Endothelial cell of umbilical vein (primary cell): ENCODE measurements at regions not wholly inside any gene's neighbourhood (a gene's known extent, or its start where the extent isn't known, plus 50 kb on each side); places are given as distances from the start of the nearest gene placed in this dataset.

ENCODE experiments used
- BruUV-seq: library from RNA; stranded (reverse); fragments of 400-500 nt; replicated peaks from 2 replicates; lab custom pipeline; 2021; lab: Mats Ljungman, UMichigan
- CTCF ChIA-PET: fragments of 300-600, 350-600 bp; sonication (Branson Sonifier 250); formaldehyde crosslinking; loops from one replicate; lab custom pipeline; 2021; ENCODE audit warnings: antibody characterized with exemption, inconsistent platforms; lab: Charles Lee
- POLR2A ChIA-PET: fragments of 300-600, 350-600 bp; sonication (Branson Sonifier 250); formaldehyde crosslinking; loops from one replicate; lab custom pipeline; 2021; ENCODE audit warnings: antibody characterized with exemption, inconsistent platforms; lab: Charles Lee
- DNase-seq: peaks from one replicate; pipeline ENCODE4 v3.0.0-alpha.2; 2011; ENCODE audit warnings: low read depth, low spot score
- FAIRE-seq: peaks from 2 replicates; lab custom pipeline; 2011; peaks lifted over from hg19 to GRCh38; lab: Jason Lieb, UNC
- H2AFZ ChIP-seq: 2 replicates; pipeline ENCODE4 v1.6.0; 2012; ENCODE audit warnings: low read depth, low read length, control low read depth, inconsistent platforms
- H3K27ac ChIP-seq: 2 replicates; pipeline ENCODE4 v1.5.1; 2011; ENCODE audit warnings: low read depth, mild to moderate bottlenecking, control low read depth, low read length, moderate library complexity; ENCODE audit not compliant: insufficient read depth
- H3K27me3 ChIP-seq, 2 experiments: 2 replicates each; pipeline versions ENCODE4 v1.6.0 to v1.6.1; 2011; ENCODE audit warnings: low read length in 2 of 2, mixed read lengths in 1 of 2; ENCODE audit not compliant: control insufficient read depth in 2 of 2, insufficient read depth in 2 of 2
- H3K36me3 ChIP-seq, 2 experiments: 2 replicates in 1 of 2; 3 replicates in 1 of 2; pipeline ENCODE4 v1.5.1; 2011; ENCODE audit warnings: low read length in 2 of 2, mild to moderate bottlenecking in 1 of 2, moderate library complexity in 1 of 2; ENCODE audit not compliant: control insufficient read depth in 2 of 2, insufficient read depth in 2 of 2; ENCODE audit errors: extremely low read depth in 1 of 2
- H3K4me1 ChIP-seq: 3 replicates; pipeline ENCODE4 v1.5.1; 2011; ENCODE audit warnings: mild to moderate bottlenecking, low read length; ENCODE audit not compliant: control insufficient read depth, insufficient read depth; ENCODE audit errors: extremely low read depth
- H3K4me2 ChIP-seq: 2 replicates; pipeline ENCODE4 v1.6.1; 2011; ENCODE audit warnings: low read length, control low read depth, mixed read lengths; ENCODE audit not compliant: insufficient read depth
- H3K4me3 ChIP-seq, 3 experiments: fragments of 200-600 bp in 1 of 3; sonication (generic), shearing (Covaris generic) in 1 of 3; replicated peaks in 1 of 3; 2 replicates each; pipeline ENCODE4 v1.5.1; 2011 to 2016; ENCODE audit warnings: control low read depth in 3 of 3, low read length in 3 of 3, mild to moderate bottlenecking in 2 of 3, inconsistent platforms in 1 of 3, low read depth in 1 of 3, moderate library complexity in 1 of 3; ENCODE audit not compliant: insufficient read depth in 1 of 3
- H3K79me2 ChIP-seq: 2 replicates; pipeline ENCODE4 v1.6.0; 2012; ENCODE audit warnings: low read length, inconsistent platforms; ENCODE audit not compliant: control insufficient read depth, insufficient read depth
- H3K9ac ChIP-seq: replicated peaks from 2 replicates; pipeline ENCODE3; 2011; ENCODE audit warnings: low read length, control low read depth; ENCODE audit not compliant: insufficient read depth; ENCODE audit errors: extremely low read depth
- H3K9me1 ChIP-seq: replicated peaks from 3 replicates; pipeline ENCODE4 v1.6.0; 2011; ENCODE audit warnings: mild to moderate bottlenecking, low read length; ENCODE audit not compliant: control insufficient read depth, insufficient read depth; ENCODE audit errors: extremely low read depth
- H3K9me3 ChIP-seq: replicated peaks from 2 replicates; pipeline ENCODE4 v1.5.1; 2012; ENCODE audit warnings: low read length, inconsistent platforms; ENCODE audit not compliant: control insufficient read depth, insufficient read depth
- H4K20me1 ChIP-seq: replicated peaks from 2 replicates; pipeline ENCODE3; 2011; ENCODE audit warnings: mild to moderate bottlenecking, low read length; ENCODE audit not compliant: control insufficient read depth, insufficient read depth; ENCODE audit errors: extremely low read depth
- EZH2 ChIP-seq: IDR thresholded peaks from 2 replicates; pipeline ENCODE4 v1.6.1; 2012; ENCODE audit warnings: borderline replicate concordance, low read depth, mild to moderate bottlenecking, moderate library complexity, low read length, inconsistent platforms; ENCODE audit not compliant: severe bottlenecking
- FOS ChIP-seq: IDR thresholded peaks from 2 replicates; pipeline ENCODE4 v1.6.1; 2011; ENCODE audit warnings: mild to moderate bottlenecking, low read length, moderate library complexity, borderline replicate concordance; ENCODE audit not compliant: insufficient read depth
- GATA2 ChIP-seq: IDR thresholded peaks from 2 replicates; pipeline ENCODE4 v1.7.0; 2011; ENCODE audit warnings: low read depth, mild to moderate bottlenecking, moderate library complexity, mixed read lengths, low read length; ENCODE audit not compliant: insufficient read length, insufficient read depth
- JUN ChIP-seq: IDR thresholded peaks from 2 replicates; pipeline ENCODE4 v1.6.1; 2011; ENCODE audit warnings: borderline replicate concordance, low read depth; ENCODE audit not compliant: insufficient read length, insufficient read depth
- MYC ChIP-seq: IDR thresholded peaks from one replicate; pipeline ENCODE4 v1.6.1; 2011; ENCODE audit warnings: mild to moderate bottlenecking, low read depth, low read length
- POLR2A ChIP-seq: IDR thresholded peaks from 2 replicates; pipeline ENCODE4 v1.6.1; 2012; ENCODE audit warnings: low read depth, mild to moderate bottlenecking, control low read depth, low read length
- POLR2AphosphoS5 ChIP-seq: IDR thresholded peaks from 2 replicates; pipeline ENCODE4 v1.6.1; 2012; ENCODE audit warnings: low read depth, mild to moderate bottlenecking, control low read depth, low read length, moderate library complexity; ENCODE audit not compliant: insufficient read depth
- dilution Hi-C: fragments of 300-500 bp; cut with MboI; formaldehyde crosslinking; loops from one replicate; pipeline ENCODE4 v1.15.0; 2019; ENCODE audit warnings: low sequenced_read_pairs; ENCODE audit not compliant: extremely low pct_ligation_motif_present
- intact Hi-C: fragments of 100-400 bp; cut with micrococcal nuclease; formaldehyde crosslinking; loops from one replicate; pipeline ENCODE4 v1.10.0; 2022
- TF ChIP-seq, protein P1 (sequence below): IDR thresholded peaks from 2 replicates; pipeline ENCODE4 v1.6.1; 2011; ENCODE audit not compliant: insufficient read depth, insufficient read length
- TF ChIP-seq, protein P2 (sequence below), 2 donors: IDR thresholded peaks; 1 replicate in 1 of 2; 2 replicates in 1 of 2; pipeline ENCODE4 v1.5.1; 2011; ENCODE audit warnings: low read length in 2 of 2, mild to moderate bottlenecking in 2 of 2, moderate library complexity in 2 of 2, control low read depth in 1 of 2, inconsistent platforms in 1 of 2, low read depth in 1 of 2; ENCODE audit not compliant: insufficient read depth in 1 of 2; ENCODE audit errors: extremely low read depth in 1 of 2

DNA sequence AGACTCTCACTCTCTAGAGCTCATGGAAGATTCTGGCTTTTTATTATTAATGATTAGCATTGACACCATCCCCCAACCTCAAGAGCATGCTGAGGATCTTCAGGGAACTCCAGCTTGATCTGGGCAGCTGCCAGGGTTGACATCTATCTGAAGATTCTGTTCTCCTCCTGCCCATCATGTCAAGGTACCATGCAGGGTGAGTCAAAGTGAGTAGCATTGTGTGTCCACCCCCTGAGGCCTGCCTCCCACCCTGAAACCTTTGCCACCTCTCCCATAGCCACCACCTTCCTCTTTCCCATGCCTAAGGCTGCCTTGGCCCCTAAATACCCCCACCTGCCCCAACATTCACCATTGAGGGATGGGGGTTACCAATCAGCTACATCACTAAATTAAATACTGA is 70.1 kb upstream of the SLCO3A1 start:
- Histone ChIP-seq H3K4me1 (no peaks in the 10 kb centered on the region), H3K9me3 (peaks cover 6% of the 10 kb centered on the region), H3K4me2 (no peak overlapping the region), H3K27ac (no peak overlapping the region), H3K36me3 (no peaks in the 10 kb centered on the region), H4K20me1 (no peaks in the 10 kb centered on the region), H3K9me1 (no peaks in the 10 kb centered on the region), H2AFZ (no peak overlapping the region), H3K4me3 (no peak overlapping the region), H3K79me2 (no peaks in the 10 kb centered on the region), H3K9ac (no peak overlapping the region), H3K27me3 (no peaks in the 10 kb centered on the region)
- FAIRE-seq (no peak), DNase-seq (no peak)
- intact Hi-C loops (no loop called here), dilution Hi-C loops (no loop called here)
- ChIA-PET CTCF (no interaction called here), POLR2A (no interaction called here)
- TF ChIP-seq, protein P1, sequence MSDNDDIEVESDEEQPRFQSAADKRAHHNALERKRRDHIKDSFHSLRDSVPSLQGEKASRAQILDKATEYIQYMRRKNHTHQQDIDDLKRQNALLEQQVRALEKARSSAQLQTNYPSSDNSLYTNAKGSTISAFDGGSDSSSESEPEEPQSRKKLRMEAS, result no peak
- TF ChIP-seq POLR2A (no peak), GATA2 (no peak), POLR2AphosphoS5 (no peak), JUN (no peak), MYC (no peak), FOS (no peak), EZH2 (no peak)
- TF ChIP-seq, protein P2, sequence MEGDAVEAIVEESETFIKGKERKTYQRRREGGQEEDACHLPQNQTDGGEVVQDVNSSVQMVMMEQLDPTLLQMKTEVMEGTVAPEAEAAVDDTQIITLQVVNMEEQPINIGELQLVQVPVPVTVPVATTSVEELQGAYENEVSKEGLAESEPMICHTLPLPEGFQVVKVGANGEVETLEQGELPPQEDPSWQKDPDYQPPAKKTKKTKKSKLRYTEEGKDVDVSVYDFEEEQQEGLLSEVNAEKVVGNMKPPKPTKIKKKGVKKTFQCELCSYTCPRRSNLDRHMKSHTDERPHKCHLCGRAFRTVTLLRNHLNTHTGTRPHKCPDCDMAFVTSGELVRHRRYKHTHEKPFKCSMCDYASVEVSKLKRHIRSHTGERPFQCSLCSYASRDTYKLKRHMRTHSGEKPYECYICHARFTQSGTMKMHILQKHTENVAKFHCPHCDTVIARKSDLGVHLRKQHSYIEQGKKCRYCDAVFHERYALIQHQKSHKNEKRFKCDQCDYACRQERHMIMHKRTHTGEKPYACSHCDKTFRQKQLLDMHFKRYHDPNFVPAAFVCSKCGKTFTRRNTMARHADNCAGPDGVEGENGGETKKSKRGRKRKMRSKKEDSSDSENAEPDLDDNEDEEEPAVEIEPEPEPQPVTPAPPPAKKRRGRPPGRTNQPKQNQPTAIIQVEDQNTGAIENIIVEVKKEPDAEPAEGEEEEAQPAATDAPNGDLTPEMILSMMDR (IDR thresholded peaks at IDR 0.05; ENCODE audit: extremely low read depth in 1 of 2, insufficient read depth in 1 of 2, low read depth in 1 of 2, low read length in 2 of 2), result no peak
- no TSS peak for BruUV-seq
